Cardiac fibroblast (primary cell): ENCODE measurements at regions not wholly inside any gene's neighbourhood (a gene's known extent, or its start where the extent isn't known, plus 50 kb on each side); places are given as distances from the start of the nearest gene placed in this dataset.

ENCODE experiments used
- DNase-seq, 2 donors: peaks; one replicate each; pipeline versions ENCODE4 v3.0.0 to v3.0.0-alpha.2; 2010; ENCODE audit warnings: low read depth in 2 of 2
- H3K4me3 ChIP-seq, 2 donors: replicated peaks in 1 of 2; 1 replicate in 1 of 2; 2 replicates in 1 of 2; pipeline ENCODE4 v1.5.1; 2011; ENCODE audit warnings: low read depth in 2 of 2, low read length in 2 of 2, mild to moderate bottlenecking in 2 of 2, moderate library complexity in 1 of 2
- CTCF ChIP-seq: IDR thresholded peaks from one replicate; pipeline ENCODE4 v1.5.1; 2011; ENCODE audit warnings: low read depth, mild to moderate bottlenecking, low read length, inconsistent platforms

GRCh38 chr2:63665846-63666475, 77.2 kb downstream of the MDH1 start:
- DNase-seq = peak; percentile 72 to 74

GRCh38 chr2:63667132-63667700, 78.5 kb downstream of the MDH1 start:
- no peak for TF ChIP-seq CTCF
- no peak overlapping the region for H3K4me3 ChIP-seq
- no peak for DNase-seq

More at GRCh38 chr2:63665846-63666475, 77.2 kb downstream of the MDH1 start:
- TF ChIP-seq CTCF = no peak
- H3K4me3 ChIP-seq = no peak overlapping the region

GRCh38 chr2:63668000-63668399, 79.2 kb downstream of the MDH1 start:
- no peak for TF ChIP-seq CTCF
- no peak overlapping the region for H3K4me3 ChIP-seq
- no peak for DNase-seq

GRCh38 chr2:63668466-63668865, 79.7 kb downstream of the MDH1 start:
- TF ChIP-seq CTCF = no peak
- no peak for DNase-seq

GRCh38 chr2:63669596-63669995, 80.8 kb downstream of the MDH1 start:
- DNase-seq = peak in 1 of 2 donors; percentile 20
- no peak for TF ChIP-seq CTCF
- no peak overlapping the region for H3K4me3 ChIP-seq

More at GRCh38 chr2:63668466-63668865, 79.7 kb downstream of the MDH1 start:
- H3K4me3 ChIP-seq = no peak overlapping the region

GRCh38 chr2:63673865-63674533, 85.2 kb downstream of the MDH1 start:
- no peak overlapping the region for H3K4me3 ChIP-seq
- DNase-seq = no peak

More at GRCh38 chr2:63673865-63674533, 85.2 kb downstream of the MDH1 start:
- TF ChIP-seq CTCF = no peak
